ENCODE measurements at regions not wholly inside any gene's neighbourhood (a gene's known extent, or its start where the extent isn't known, plus 50 kb on each side); places are given as distances from the start of the nearest gene placed in this dataset.

GRCh38 chr15:69858456-69858855 is 239.3 kb downstream of the TLE3 start:
- H3K79me2 ChIP-seq (ENCODE audit: control insufficient read depth, insufficient read depth, low read length) = no peaks in the 10 kb centered on the region
- peaks cover 10% of the 10 kb centered on the region for H3K27me3 ChIP-seq (ENCODE audit: control insufficient read depth, extremely low read depth, insufficient read depth, low read length)
- DNase-seq (ENCODE audit: low read depth, low spot score) = no peak
- no peak overlapping the region for H2AFZ ChIP-seq (ENCODE audit: control insufficient read depth, low read length)
- no peak overlapping the region for H3K4me2 ChIP-seq (ENCODE audit: control insufficient read depth, extremely low read depth, insufficient read depth, low read depth, low read length)
- no peaks in the 10 kb centered on the region for H3K36me3 ChIP-seq (ENCODE audit: control insufficient read depth in 2 of 2, extremely low read depth in 1 of 2, insufficient read depth in 2 of 2, low read length in 2 of 2)
- H3K9me3 ChIP-seq (ENCODE audit: control insufficient read depth, low read depth, low read length) = no peaks in the 10 kb centered on the region
- no peaks in the 10 kb centered on the region for H3K9me1 ChIP-seq (ENCODE audit: control insufficient read depth, extremely low read depth, insufficient read depth, low read length)
- H3K27ac ChIP-seq (ENCODE audit: control insufficient read depth, insufficient read depth, low read length) = no peak overlapping the region
- dilution Hi-C loops (cut with MboI; ENCODE audit: extremely low pct_ligation_motif_present, low sequenced_read_pairs) = no loop called here
- H3K4me3 ChIP-seq (ENCODE audit: control insufficient read depth in 2 of 3, extremely low read depth in 1 of 3, insufficient read depth in 2 of 3, low read depth in 1 of 3, low read length in 3 of 3) = no peak overlapping the region
- H3K4me1 ChIP-seq (ENCODE audit: control insufficient read depth, extremely low read depth, insufficient read depth, low read length) = no peaks in the 10 kb centered on the region
- no peak for FAIRE-seq
- no peak overlapping the region for H3K9ac ChIP-seq (ENCODE audit: control insufficient read depth, extremely low read depth, insufficient read depth, low read length)
- no peak for TF ChIP-seq EZH2 (IDR thresholded peaks at IDR 0.05; ENCODE audit: low read length)
- TF ChIP-seq, protein P1, sequence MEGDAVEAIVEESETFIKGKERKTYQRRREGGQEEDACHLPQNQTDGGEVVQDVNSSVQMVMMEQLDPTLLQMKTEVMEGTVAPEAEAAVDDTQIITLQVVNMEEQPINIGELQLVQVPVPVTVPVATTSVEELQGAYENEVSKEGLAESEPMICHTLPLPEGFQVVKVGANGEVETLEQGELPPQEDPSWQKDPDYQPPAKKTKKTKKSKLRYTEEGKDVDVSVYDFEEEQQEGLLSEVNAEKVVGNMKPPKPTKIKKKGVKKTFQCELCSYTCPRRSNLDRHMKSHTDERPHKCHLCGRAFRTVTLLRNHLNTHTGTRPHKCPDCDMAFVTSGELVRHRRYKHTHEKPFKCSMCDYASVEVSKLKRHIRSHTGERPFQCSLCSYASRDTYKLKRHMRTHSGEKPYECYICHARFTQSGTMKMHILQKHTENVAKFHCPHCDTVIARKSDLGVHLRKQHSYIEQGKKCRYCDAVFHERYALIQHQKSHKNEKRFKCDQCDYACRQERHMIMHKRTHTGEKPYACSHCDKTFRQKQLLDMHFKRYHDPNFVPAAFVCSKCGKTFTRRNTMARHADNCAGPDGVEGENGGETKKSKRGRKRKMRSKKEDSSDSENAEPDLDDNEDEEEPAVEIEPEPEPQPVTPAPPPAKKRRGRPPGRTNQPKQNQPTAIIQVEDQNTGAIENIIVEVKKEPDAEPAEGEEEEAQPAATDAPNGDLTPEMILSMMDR (optimal IDR thresholded peaks at IDR 0.05 in 1 of 3, IDR thresholded peaks at IDR 0.05 in 1 of 3, conservative IDR thresholded peaks at IDR 0.05 in 1 of 3; ENCODE audit: extremely low read depth in 1 of 3, insufficient read depth in 2 of 3, low read length in 3 of 3) = no peak
- peaks cover 2% of the 10 kb centered on the region for H4K20me1 ChIP-seq (ENCODE audit: control insufficient read depth, extremely low read depth, insufficient read depth, low read length)

GRCh38 chr15:69859866-69860265 is 237.9 kb downstream of the TLE3 start:
- no peak overlapping the region for H3K9ac ChIP-seq (ENCODE audit: control insufficient read depth, extremely low read depth, insufficient read depth, low read length)
- TF ChIP-seq, protein P1 (optimal IDR thresholded peaks at IDR 0.05 in 1 of 3, IDR thresholded peaks at IDR 0.05 in 1 of 3, conservative IDR thresholded peaks at IDR 0.05 in 1 of 3; ENCODE audit: extremely low read depth in 1 of 3, insufficient read depth in 2 of 3, low read length in 3 of 3) = no peak
- TF ChIP-seq EZH2 (IDR thresholded peaks at IDR 0.05; ENCODE audit: low read length) = no peak
- H4K20me1 ChIP-seq (ENCODE audit: control insufficient read depth, extremely low read depth, insufficient read depth, low read length) = peaks cover 2% of the 10 kb centered on the region
- FAIRE-seq (no peak), DNase-seq (ENCODE audit: low read depth, low spot score) (no peak)
- H2AFZ ChIP-seq (ENCODE audit: control insufficient read depth, low read length) = no peak overlapping the region
- H3K9me1 ChIP-seq (ENCODE audit: control insufficient read depth, extremely low read depth, insufficient read depth, low read length) = no peaks in the 10 kb centered on the region
- no peaks in the 10 kb centered on the region for H3K36me3 ChIP-seq (ENCODE audit: control insufficient read depth in 2 of 2, extremely low read depth in 1 of 2, insufficient read depth in 2 of 2, low read length in 2 of 2)
- no peaks in the 10 kb centered on the region for H3K4me1 ChIP-seq (ENCODE audit: control insufficient read depth, extremely low read depth, insufficient read depth, low read length)
- H3K4me2 ChIP-seq (ENCODE audit: control insufficient read depth, extremely low read depth, insufficient read depth, low read depth, low read length) = no peak overlapping the region
- H3K27me3 ChIP-seq (ENCODE audit: control insufficient read depth, extremely low read depth, insufficient read depth, low read length) = peaks cover 16% of the 10 kb centered on the region
- no peak overlapping the region for H3K4me3 ChIP-seq (ENCODE audit: control insufficient read depth in 2 of 3, extremely low read depth in 1 of 3, insufficient read depth in 2 of 3, low read depth in 1 of 3, low read length in 3 of 3)
- H3K27ac ChIP-seq (ENCODE audit: control insufficient read depth, insufficient read depth, low read length) = no peak overlapping the region
- dilution Hi-C loops (cut with MboI; ENCODE audit: extremely low pct_ligation_motif_present, low sequenced_read_pairs) = no loop called here
- H3K79me2 ChIP-seq (ENCODE audit: control insufficient read depth, insufficient read depth, low read length) = no peaks in the 10 kb centered on the region
- H3K9me3 ChIP-seq (ENCODE audit: control insufficient read depth, low read depth, low read length) = no peaks in the 10 kb centered on the region

All from keratinocyte (primary cell).